Choroid plexus epithelial cell (primary cell): ENCODE measurements at regions not wholly inside any gene's neighbourhood (a gene's known extent, or its start where the extent isn't known, plus 50 kb on each side); places are given as distances from the start of the nearest gene placed in this dataset.

Experiments
- DNase-seq: peaks from one replicate; pipeline ENCODE4 v3.0.0-alpha.2; 2010; ENCODE audit warnings: low read depth
- H3K4me3 ChIP-seq: 2 replicates; pipeline ENCODE4 v1.5.1; 2011; ENCODE audit warnings: low read depth, mild to moderate bottlenecking, control low read depth, low read length, moderate library complexity
- CTCF ChIP-seq: conservative IDR thresholded peaks from 2 replicates; pipeline ENCODE4 v1.5.1; 2011; ENCODE audit warnings: low read depth, mild to moderate bottlenecking, control low read depth, inconsistent platforms, low read length, moderate library complexity

- DNase-seq, result no peak
- TF ChIP-seq CTCF, result no peak
- no peak overlapping the region for H3K4me3 ChIP-seq
These were observed 158.4 kb downstream of the KLF13 start for GRCh38 chr15:31484986-31485385.

- DNase-seq, result no peak
- no peak for TF ChIP-seq CTCF
- H3K4me3 ChIP-seq, result no peak overlapping the region
These were observed 158.8 kb downstream of the KLF13 start for GRCh38 chr15:31485431-31485830.

- DNase-seq, result no peak
- TF ChIP-seq CTCF, result no peak
- H3K4me3 ChIP-seq, result no peak overlapping the region
These were observed 159.4 kb downstream of the KLF13 start for GRCh38 chr15:31485911-31486461.

GRCh38 chr15:31486506-31486905 is 159.9 kb downstream of the KLF13 start:
- no peak overlapping the region for H3K4me3 ChIP-seq
- DNase-seq, result no peak
- no peak for TF ChIP-seq CTCF

- no peak overlapping the region for H3K4me3 ChIP-seq
- no peak for TF ChIP-seq CTCF
- no peak for DNase-seq
These were observed 160.5 kb downstream of the KLF13 start for GRCh38 chr15:31486906-31487695.

- peak; percentile 20 for TF ChIP-seq CTCF
- DNase-seq, result peak; percentile 26
- no peak overlapping the region for H3K4me3 ChIP-seq
These were observed 161.3 kb downstream of the KLF13 start for GRCh38 chr15:31487811-31488436.
